ENCODE measurements at regions not wholly inside any gene's neighbourhood (a gene's known extent, or its start where the extent isn't known, plus 50 kb on each side); places are given as distances from the start of the nearest gene placed in this dataset.
"Not testable (repeated sequence)": the region's sequence is repeated elsewhere in the genome, so short reads cannot be mapped to it uniquely, and the experiment has no call there.

DNA sequence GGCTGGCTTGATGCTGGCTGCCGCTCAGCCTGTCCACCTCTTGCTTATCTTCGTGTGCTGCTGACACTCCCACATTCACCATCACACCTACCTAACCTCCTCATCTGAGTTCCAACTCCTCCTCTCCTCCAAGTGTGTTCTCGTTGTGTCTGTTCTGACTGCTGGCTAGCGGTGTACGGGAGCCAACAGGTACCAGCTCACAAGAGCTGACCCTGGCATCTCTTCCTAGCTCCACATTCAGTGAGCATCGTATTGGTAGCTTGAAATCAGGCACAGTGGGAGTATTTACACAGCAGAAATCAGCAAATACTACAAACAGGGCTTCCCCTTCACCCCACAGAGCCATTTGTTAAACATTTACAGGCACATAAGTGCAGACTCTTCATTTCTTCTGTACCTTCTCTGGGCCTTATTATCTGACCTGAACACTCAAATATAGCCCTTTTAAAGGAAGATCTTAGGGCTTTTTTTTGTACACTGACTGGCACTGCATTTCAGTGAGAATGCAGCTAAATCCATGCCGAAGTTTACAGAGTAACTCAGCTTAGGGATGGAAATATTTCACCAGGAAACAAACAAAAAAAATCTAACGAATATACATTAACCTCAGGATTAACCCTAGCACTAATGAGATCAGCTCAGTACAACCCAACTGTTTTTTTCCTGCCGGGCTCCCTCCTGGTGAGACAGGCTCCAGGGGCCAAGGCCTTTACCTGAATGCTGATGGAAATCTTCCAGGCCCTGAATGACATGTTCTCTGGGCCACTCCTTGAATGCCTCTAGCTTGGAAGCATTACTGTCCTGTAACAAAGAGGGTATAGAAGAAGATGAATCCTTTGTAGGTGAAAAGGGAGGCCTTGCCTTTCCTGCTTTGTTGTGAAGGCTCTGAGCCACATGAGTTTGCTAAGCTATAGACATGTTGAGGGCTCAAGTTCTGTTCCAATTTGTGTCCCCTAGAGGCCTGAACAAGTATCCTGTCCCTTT is 150.5 kb upstream of the LPP start:
- no peak overlapping the region for H3K27ac ChIP-seq

GRCh38 chr3:188006726-188007393 is 147.1 kb upstream of the LPP start:
- Histone ChIP-seq H3K27ac (peak overlapping the region in 1 of 21 experiments; percentile 16), H3K4me3 (no peak overlapping the region)

More for the DNA sequence above, 150.5 kb upstream of the LPP start:
- H3K4me3 ChIP-seq = no peak overlapping the region

- Histone ChIP-seq H3K27ac (peak overlapping the region in 1 of 21 experiments; percentile 11), H3K4me3 (no peak overlapping the region)
Observed at GRCh38 chr3:188007897-188008296, 146.1 kb upstream of the LPP start.

DNA sequence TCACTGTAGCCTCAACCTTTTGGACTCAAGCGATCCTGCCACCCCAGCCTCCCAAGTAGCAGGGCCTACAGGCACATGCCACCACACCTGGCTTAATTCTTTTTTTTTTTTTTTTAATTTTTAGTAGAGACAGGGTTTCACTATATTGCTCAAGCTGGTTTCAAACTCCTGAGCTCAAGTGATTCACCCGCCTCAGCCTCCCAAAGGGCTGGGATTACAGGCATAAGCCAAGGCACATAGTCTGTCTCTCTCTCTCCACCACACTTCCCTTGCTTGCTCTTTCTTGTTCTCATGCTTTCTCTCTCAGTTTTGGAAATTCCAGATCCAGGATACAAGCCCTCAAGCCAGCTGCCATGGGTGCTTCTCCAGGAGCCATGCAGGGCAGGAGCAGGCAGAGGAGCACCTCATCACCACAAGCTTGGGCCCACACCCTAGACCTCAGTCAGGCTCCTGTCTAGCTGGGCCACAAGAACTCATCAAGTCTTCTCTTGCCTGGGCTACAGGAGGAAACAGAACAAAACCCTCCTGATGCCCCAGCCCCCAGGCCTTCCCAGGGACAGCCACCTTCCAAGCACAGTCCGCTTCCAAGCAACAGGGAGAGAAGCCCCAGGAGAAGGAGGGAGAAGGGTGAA is 145.3 kb upstream of the LPP start:
- H3K27ac ChIP-seq = no peak overlapping the region

GRCh38 chr3:188010478-188010877 is 143.5 kb upstream of the LPP start:
- Histone ChIP-seq H3K27ac (no peak overlapping the region), H3K4me3 (no peak overlapping the region)

More for the DNA sequence above, 145.3 kb upstream of the LPP start:
- H3K4me3 ChIP-seq = no peak overlapping the region

DNA sequence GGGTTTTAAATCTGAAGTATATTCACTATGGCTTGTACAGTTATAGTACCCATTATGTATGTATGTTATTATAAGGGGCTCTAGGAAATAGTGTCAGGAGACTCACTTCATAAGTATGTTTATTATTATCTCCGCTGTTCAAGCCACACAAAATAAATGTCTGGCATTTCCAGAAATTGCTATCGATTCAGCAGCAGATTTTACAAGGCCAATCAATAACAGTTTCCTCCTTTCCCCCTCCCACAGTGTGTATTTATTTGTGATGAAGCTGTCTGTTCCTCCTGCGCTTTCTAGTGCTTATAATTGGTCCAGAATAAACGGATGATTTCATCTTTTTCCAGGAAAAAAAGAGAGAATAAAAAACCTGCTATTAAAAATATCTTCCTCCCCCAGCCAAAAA is 134.2 kb upstream of the LPP start:
- Histone ChIP-seq H3K27ac (no peak overlapping the region), H3K4me3 (no peak overlapping the region)

GRCh38 chr3:188021041-188021440 is 132.9 kb upstream of the LPP start:
- Histone ChIP-seq H3K4me3 (no peak overlapping the region), H3K27ac (peak overlapping the region in 3 of 21 experiments; percentile 10 to 52 (median 45))

DNA sequence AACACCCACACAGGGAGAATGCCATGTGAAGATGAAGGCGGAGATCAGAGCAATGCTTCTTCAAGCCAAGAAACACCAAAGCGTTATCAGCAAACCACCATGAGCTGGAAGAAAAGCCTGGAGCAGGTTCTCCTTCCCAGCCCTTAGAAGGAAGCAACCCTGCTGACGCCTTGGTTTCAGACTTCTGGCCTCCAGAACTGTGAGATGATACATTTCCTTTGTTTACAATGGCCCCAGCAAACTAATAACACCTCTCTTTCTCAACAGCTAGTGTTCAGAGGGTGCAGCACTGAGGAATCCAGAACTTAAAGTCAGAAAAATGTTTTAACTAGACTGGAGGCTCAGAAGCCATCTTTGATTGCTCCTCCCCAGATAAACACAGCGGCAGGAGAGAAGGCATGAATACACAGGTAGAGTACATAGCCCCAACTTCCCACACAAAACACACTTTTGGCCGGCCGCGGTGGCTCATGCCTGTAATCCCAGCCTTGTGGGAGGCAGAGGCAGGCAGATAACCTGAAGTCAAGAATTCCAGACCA is 132.4 kb upstream of the LPP start:
- Histone ChIP-seq H3K27ac (peak overlapping the region in 5 of 21 experiments; percentile 1 to 65 (median 45)), H3K4me3 (no peak overlapping the region)

- H3K27ac ChIP-seq, H3K4me3 ChIP-seq: not testable (repeated sequence)
Observed at GRCh38 chr3:188022902-188023301, 131.1 kb upstream of the LPP start.

- no peak overlapping the region for H3K27ac ChIP-seq
- H3K4me3 ChIP-seq = no peak overlapping the region
Observed at GRCh38 chr3:188025555-188025954, 128.4 kb upstream of the LPP start.

- no peak overlapping the region for H3K4me3 ChIP-seq
- no peak overlapping the region for H3K27ac ChIP-seq
Observed at GRCh38 chr3:188026191-188026968, 127.6 kb upstream of the LPP start.

GRCh38 chr3:188031121-188031520 is 122.8 kb upstream of the LPP start:
- no peak overlapping the region for H3K4me3 ChIP-seq
- no peak overlapping the region for H3K27ac ChIP-seq

GRCh38 chr3:188034989-188035388 is 119.0 kb upstream of the LPP start:
- Histone ChIP-seq H3K4me3 (no peak overlapping the region), H3K27ac (no peak overlapping the region)

- Histone ChIP-seq H3K27ac (peak overlapping the region in 5 of 21 experiments; percentile 15 to 52 (median 20)), H3K4me3 (no peak overlapping the region)
Observed at GRCh38 chr3:188036375-188037194, 117.4 kb upstream of the LPP start.

DNA sequence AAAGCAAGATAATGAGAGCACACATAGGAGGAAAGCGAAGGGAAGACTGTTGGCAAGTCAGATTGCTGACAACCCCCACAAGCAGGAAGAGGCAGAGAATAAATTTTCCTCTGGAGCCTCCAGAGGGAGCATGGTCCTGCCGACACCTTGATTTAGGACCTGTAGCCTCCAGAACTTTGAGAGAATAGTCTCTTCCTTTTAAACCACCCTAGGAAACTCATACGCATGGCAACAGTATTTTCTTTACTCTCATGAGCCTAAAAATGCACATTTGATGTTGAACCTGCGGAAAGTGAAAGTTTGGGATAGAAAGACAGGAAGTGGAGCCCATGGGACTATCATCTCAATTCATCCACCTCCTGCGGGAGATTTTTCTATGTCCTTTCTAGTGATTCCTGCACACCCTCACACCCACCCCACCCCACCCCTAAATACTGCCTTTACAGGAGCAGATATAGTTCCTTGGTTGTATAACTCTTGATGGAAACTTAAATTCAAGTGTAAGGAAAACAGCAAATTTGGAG is 116.7 kb upstream of the LPP start:
- H3K4me3 ChIP-seq = no peak overlapping the region
- H3K27ac ChIP-seq = peak overlapping the region in 6 of 21 experiments; percentile 6 to 52 (median 18)

DNA sequence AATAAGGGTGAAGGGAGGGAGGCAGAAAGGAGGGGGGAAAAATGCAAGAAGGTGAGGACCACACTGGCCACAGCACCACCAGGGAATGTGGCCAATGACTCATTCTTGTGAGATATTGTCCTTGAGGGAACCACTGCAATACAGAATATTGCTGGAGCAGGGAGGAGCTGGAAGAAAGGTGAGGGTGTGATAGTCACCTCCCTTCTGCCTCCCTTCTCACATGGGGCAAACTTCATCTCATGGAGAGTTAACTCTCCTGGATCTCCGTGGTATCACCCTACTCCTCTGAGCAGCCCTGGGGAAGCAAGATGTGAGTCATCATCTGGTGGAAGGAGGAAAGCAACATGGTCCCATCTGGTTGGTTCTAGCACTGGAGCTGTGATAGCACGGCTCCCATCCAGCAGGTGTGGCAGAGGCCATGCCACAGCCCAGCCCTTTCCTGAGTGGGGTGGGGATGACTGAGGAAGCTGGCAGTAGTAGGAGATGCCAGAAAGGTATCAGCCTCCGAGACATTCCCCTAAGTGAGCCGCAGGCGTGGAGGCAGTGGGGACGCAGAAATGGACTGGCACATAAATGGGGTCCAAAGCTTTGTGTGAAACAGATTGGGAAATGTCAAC is 115.9 kb upstream of the LPP start:
- H3K4me3 ChIP-seq = no peak overlapping the region
- H3K27ac ChIP-seq = peak overlapping the region in 3 of 21 experiments; percentile 14 to 52 (median 40)

DNA sequence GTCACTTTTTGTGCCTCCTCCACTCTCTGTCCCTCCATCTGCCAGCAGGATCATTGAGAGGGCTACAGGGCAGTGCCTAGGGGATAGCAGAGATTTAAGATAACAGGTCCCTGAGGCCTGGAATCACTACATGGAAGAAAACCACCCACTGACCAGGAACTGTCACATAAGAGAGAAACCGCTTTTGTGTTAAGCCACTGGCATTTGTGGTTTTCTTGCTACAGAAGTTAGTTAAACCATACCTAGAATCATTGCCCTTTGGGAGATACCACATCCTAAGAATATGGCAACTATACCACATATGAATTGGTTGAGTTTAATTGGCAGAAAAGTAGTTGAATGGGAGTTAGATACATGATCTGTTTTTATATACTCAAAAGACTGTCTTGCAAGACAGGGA is 112.8 kb upstream of the LPP start:
- H3K27ac ChIP-seq = no peak overlapping the region
- H3K4me3 ChIP-seq = no peak overlapping the region

DNA sequence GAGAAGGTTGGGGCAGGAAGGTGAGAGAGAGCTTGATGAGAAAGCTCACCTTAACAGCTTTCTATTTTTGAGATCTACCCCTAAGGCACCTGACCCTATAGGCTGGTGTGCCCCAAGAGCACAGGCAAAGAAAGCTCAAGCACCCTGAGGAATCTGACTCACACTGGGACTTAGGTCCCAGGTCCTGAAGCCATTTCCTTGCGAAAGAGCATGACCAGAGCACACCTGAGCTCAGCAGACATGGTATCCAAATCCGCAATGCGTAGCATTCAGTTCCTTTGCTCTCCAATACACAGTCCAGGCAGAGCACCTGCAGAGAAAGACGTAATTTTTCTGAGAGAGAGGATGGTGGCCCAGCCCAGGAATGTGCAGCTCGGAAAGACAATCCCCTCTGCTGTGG is 112.1 kb upstream of the LPP start:
- Histone ChIP-seq H3K27ac (no peak overlapping the region), H3K4me3 (no peak overlapping the region)

Data from skin epidermis (tissue), 12 donors.